ENCODE measurements at regions not wholly inside any gene's neighbourhood (a gene's known extent, or its start where the extent isn't known, plus 50 kb on each side); places are given as distances from the start of the nearest gene placed in this dataset.

- H3K27me3 ChIP-seq (ENCODE audit: insufficient read depth, low read depth): no peaks in the 10 kb centered on the region
- H3K4me3 ChIP-seq: no peak overlapping the region
- no peaks in the 10 kb centered on the region for H3K9me3 ChIP-seq (ENCODE audit: insufficient read depth, low read depth)
- no peaks in the 10 kb centered on the region; the same call in 1 of the 2 replicates for H3K9me2 ChIP-seq (ENCODE audit: insufficient read depth)
- no peak overlapping the region for H2AFZ ChIP-seq
- H3K36me3 ChIP-seq (ENCODE audit: low read depth): no peaks in the 10 kb centered on the region
- no peaks in the 10 kb centered on the region for H3F3A ChIP-seq (ENCODE audit: insufficient read depth, low read depth)
- no peaks in the 10 kb centered on the region for H3K4me1 ChIP-seq (replicated peaks; ENCODE audit: insufficient read depth)
- TF ChIP-seq CTCF (conservative IDR thresholded peaks at IDR 0.05) (no peak), EZH2 (IDR thresholded peaks at IDR 0.05; ENCODE audit: low read depth) (no peak)
- POLR2A ChIA-PET (ENCODE audit: unreplicated experiment): no interaction called here
- no peak for DNase-seq
- intact Hi-C loops (cut with micrococcal nuclease; ENCODE audit: unreplicated experiment): no loop called here
- BruUV-seq (replicated peaks): no TSS peak
- CTCF ChIA-PET: no interaction called here
- H3K79me2 ChIP-seq (ENCODE audit: low read depth): no peaks in the 10 kb centered on the region
- H4K20me1 ChIP-seq (ENCODE audit: insufficient read depth): no peaks in the 10 kb centered on the region
- H3K27ac ChIP-seq: no peak overlapping the region
- H3K4me2 ChIP-seq: no peak overlapping the region
Measured at GRCh38 chr3:178450476-178450875, 85.8 kb upstream of the KCNMB2 start.

GRCh38 chr3:178451799-178452198 is 84.4 kb upstream of the KCNMB2 start:
- H3K9me3 ChIP-seq (ENCODE audit: insufficient read depth, low read depth): no peaks in the 10 kb centered on the region
- H3K27me3 ChIP-seq (ENCODE audit: insufficient read depth, low read depth): no peaks in the 10 kb centered on the region
- POLR2A ChIA-PET (ENCODE audit: unreplicated experiment): no interaction called here
- TF ChIP-seq EZH2 (IDR thresholded peaks at IDR 0.05; ENCODE audit: low read depth): no peak
- no peak for TF ChIP-seq CTCF (conservative IDR thresholded peaks at IDR 0.05)
- H3K4me3 ChIP-seq: no peak overlapping the region
- H3K4me2 ChIP-seq: no peak overlapping the region
- no peaks in the 10 kb centered on the region for H3K4me1 ChIP-seq (replicated peaks; ENCODE audit: insufficient read depth)
- CTCF ChIA-PET: no interaction called here
- H4K20me1 ChIP-seq (ENCODE audit: insufficient read depth): no peaks in the 10 kb centered on the region
- H3K9me2 ChIP-seq (ENCODE audit: insufficient read depth): no peaks in the 10 kb centered on the region; the same call in 1 of the 2 replicates
- no peak for DNase-seq
- no peak overlapping the region for H2AFZ ChIP-seq
- H3K79me2 ChIP-seq (ENCODE audit: low read depth): no peaks in the 10 kb centered on the region
- H3K36me3 ChIP-seq (ENCODE audit: low read depth): no peaks in the 10 kb centered on the region
- no TSS peak for BruUV-seq (replicated peaks)
- no peaks in the 10 kb centered on the region for H3F3A ChIP-seq (ENCODE audit: insufficient read depth, low read depth)
- H3K27ac ChIP-seq: no peak overlapping the region
- intact Hi-C loops (cut with micrococcal nuclease; ENCODE audit: unreplicated experiment): no loop called here

GRCh38 chr3:178454726-178455125 is 81.5 kb upstream of the KCNMB2 start:
- Histone ChIP-seq H4K20me1 (ENCODE audit: insufficient read depth) (no peaks in the 10 kb centered on the region), H3K9me3 (ENCODE audit: insufficient read depth, low read depth) (no peaks in the 10 kb centered on the region), H3K9me2 (ENCODE audit: insufficient read depth) (no peaks in the 10 kb centered on the region; the same call in 1 of the 2 replicates), H3K4me2 (no peak overlapping the region), H3K4me3 (no peak overlapping the region), H3F3A (ENCODE audit: insufficient read depth, low read depth) (no peaks in the 10 kb centered on the region), H3K79me2 (ENCODE audit: low read depth) (no peaks in the 10 kb centered on the region), H3K27me3 (ENCODE audit: insufficient read depth, low read depth) (no peaks in the 10 kb centered on the region), H3K36me3 (ENCODE audit: low read depth) (no peaks in the 10 kb centered on the region), H3K4me1 (replicated peaks; ENCODE audit: insufficient read depth) (no peaks in the 10 kb centered on the region), H3K27ac (no peak overlapping the region), H2AFZ (no peak overlapping the region)
- CTCF ChIA-PET: no interaction called here
- no peak for DNase-seq
- TF ChIP-seq CTCF (conservative IDR thresholded peaks at IDR 0.05) (no peak), EZH2 (IDR thresholded peaks at IDR 0.05; ENCODE audit: low read depth) (no peak)
- no TSS peak for BruUV-seq (replicated peaks)
- intact Hi-C loops (cut with micrococcal nuclease; ENCODE audit: unreplicated experiment): no loop called here
- POLR2A ChIA-PET (ENCODE audit: unreplicated experiment): no interaction called here

All from PC-9 (cell line).